ENCODE measurements at regions not wholly inside any gene's neighbourhood (a gene's known extent, or its start where the extent isn't known, plus 50 kb on each side); places are given as distances from the start of the nearest gene placed in this dataset.

GRCh38 chr9:31251386-31251785 is 1133.1 kb upstream of the ACO1 start:
- intact Hi-C loops (cut with micrococcal nuclease): no loop called here
- H3K27ac Mint-ChIP-seq: peak overlapping the region in 1 of 9 donors; percentile 36
- Histone ChIP-seq H3K27me3 (ENCODE audit: control insufficient read depth in 2 of 2, insufficient read depth in 2 of 2, low read length in 2 of 2) (no peaks in the 10 kb centered on the region), H3K9me3 (ENCODE audit: control insufficient read depth in 2 of 3, low read length in 3 of 3) (peaks cover 0 to 15% (median 0%) of the 10 kb centered on the region in 3 experiments), H3K4me3 (ENCODE audit: low read length) (no peak overlapping the region), H3K36me3 (ENCODE audit: control insufficient read depth in 2 of 3, insufficient read depth in 3 of 3, low read length in 3 of 3) (no peaks in the 10 kb centered on the region), H3K4me1 (ENCODE audit: control insufficient read depth in 2 of 2, insufficient read depth in 2 of 2, low read length in 2 of 2) (no peaks in the 10 kb centered on the region), H3K27ac (ENCODE audit: low read depth, low read length) (no peak overlapping the region)
- ChIA-PET CTCF (no interaction called here), POLR2A (interaction anchor here (1.0 kb wide), 1 partner anchor 41 kb away, joined by 3 read pairs; no protein-coding TSS in a partner anchor)
- peaks cover 0 to 7% (median 0%) of the 10 kb centered on the region in 5 donors for H3K36me3 Mint-ChIP-seq
- H3K27me3 Mint-ChIP-seq: no peaks in the 10 kb centered on the region
- H3K4me1 Mint-ChIP-seq: peaks cover 0 to 4% (median 0%) of the 10 kb centered on the region in 7 donors
- peaks cover 0 to 22% (median 7%) of the 10 kb centered on the region in 11 donors for H3K9me3 Mint-ChIP-seq
- ATAC-seq (no peak), DNase-seq (no peak)
- no peak overlapping the region for H3K4me3 Mint-ChIP-seq

GRCh38 chr9:31253800-31254762 is 1130.4 kb upstream of the ACO1 start:
- ATAC-seq (no peak), DNase-seq (no peak)
- Mint-ChIP-seq H3K4me3 (no peak overlapping the region), H3K4me1 (peaks cover 0 to 11% (median 7%) of the 10 kb centered on the region in 7 donors), H3K36me3 (no peaks in the 10 kb centered on the region), H3K9me3 (peaks cover 0 to 13% (median 7%) of the 10 kb centered on the region in 11 donors), H3K27ac (peak overlapping the region in 6 of 9 donors; percentile 22 to 67 (median 38)), H3K27me3 (no peaks in the 10 kb centered on the region)
- no peaks in the 10 kb centered on the region for H3K4me1 ChIP-seq (ENCODE audit: control insufficient read depth in 2 of 2, insufficient read depth in 2 of 2, low read length in 2 of 2)
- H3K4me3 ChIP-seq (ENCODE audit: low read length): no peak overlapping the region
- no peaks in the 10 kb centered on the region for H3K36me3 ChIP-seq (ENCODE audit: control insufficient read depth in 2 of 3, insufficient read depth in 3 of 3, low read length in 3 of 3)
- H3K9me3 ChIP-seq (ENCODE audit: control insufficient read depth in 2 of 3, low read length in 3 of 3): peaks cover 0 to 15% (median 0%) of the 10 kb centered on the region in 3 experiments
- POLR2A ChIA-PET: interaction anchor here (1.5 kb wide), 1 partner anchor 17 kb away, joined by 3 read pairs; no protein-coding TSS in a partner anchor
- no peak overlapping the region for H3K27ac ChIP-seq (ENCODE audit: low read depth, low read length)
- intact Hi-C loops (cut with micrococcal nuclease): no loop called here
- H3K27me3 ChIP-seq (ENCODE audit: control insufficient read depth in 2 of 2, insufficient read depth in 2 of 2, low read length in 2 of 2): no peaks in the 10 kb centered on the region
- CTCF ChIA-PET: no interaction called here

GRCh38 chr9:31255211-31255610 is 1129.2 kb upstream of the ACO1 start:
- no peaks in the 10 kb centered on the region for H3K36me3 ChIP-seq (ENCODE audit: control insufficient read depth in 2 of 3, insufficient read depth in 3 of 3, low read length in 3 of 3)
- ATAC-seq (no peak), DNase-seq (no peak)
- CTCF ChIA-PET: no interaction called here
- Mint-ChIP-seq H3K36me3 (no peaks in the 10 kb centered on the region), H3K4me3 (no peak overlapping the region), H3K9me3 (peaks cover 0 to 13% (median 6%) of the 10 kb centered on the region in 11 donors), H3K27me3 (no peaks in the 10 kb centered on the region), H3K27ac (peak overlapping the region in 1 of 9 donors; percentile 67), H3K4me1 (peaks cover 3 to 18% (median 12%) of the 10 kb centered on the region in 7 donors)
- peaks cover 0 to 5% of the 10 kb centered on the region in 2 donors for H3K4me1 ChIP-seq (ENCODE audit: control insufficient read depth in 2 of 2, insufficient read depth in 2 of 2, low read length in 2 of 2)
- POLR2A ChIA-PET: interaction anchor here (0.8 kb wide), 1 partner anchor 24 kb away, joined by 3 read pairs; no protein-coding TSS in a partner anchor
- intact Hi-C loops (cut with micrococcal nuclease): no loop called here
- H3K9me3 ChIP-seq (ENCODE audit: control insufficient read depth in 2 of 3, low read length in 3 of 3): peaks cover 0 to 15% (median 0%) of the 10 kb centered on the region in 3 experiments
- no peak overlapping the region for H3K4me3 ChIP-seq (ENCODE audit: low read length)
- H3K27me3 ChIP-seq (ENCODE audit: control insufficient read depth in 2 of 2, insufficient read depth in 2 of 2, low read length in 2 of 2): no peaks in the 10 kb centered on the region
- H3K27ac ChIP-seq (ENCODE audit: low read depth, low read length): no peak overlapping the region

- DNase-seq (peak in 7 of 9 donors; percentile 56 to 85 (median 80)), ATAC-seq (peak; percentile 97)
- CTCF ChIA-PET: interaction anchor here (0.6 kb wide), 1 partner anchor 617 kb away, joined by 5 read pairs; no protein-coding TSS in a partner anchor
- H3K36me3 ChIP-seq (ENCODE audit: control insufficient read depth in 2 of 3, insufficient read depth in 3 of 3, low read length in 3 of 3): no peaks in the 10 kb centered on the region
- POLR2A ChIA-PET: interaction anchor here (0.6 kb wide), 1 partner anchor 13 kb away, joined by 3 read pairs; no protein-coding TSS in a partner anchor
- Mint-ChIP-seq H3K27me3 (no peaks in the 10 kb centered on the region), H3K4me3 (peak overlapping the region; percentile 15 to 72 (median 54)), H3K4me1 (peaks cover 3 to 33% (median 20%) of the 10 kb centered on the region in 7 donors), H3K9me3 (peaks cover 0 to 6% (median 0%) of the 10 kb centered on the region in 11 donors), H3K27ac (peak overlapping the region; percentile 3 to 96 (median 87)), H3K36me3 (no peaks in the 10 kb centered on the region)
- peaks cover 0 to 1% (median 0%) of the 10 kb centered on the region in 3 experiments for H3K9me3 ChIP-seq (ENCODE audit: control insufficient read depth in 2 of 3, low read length in 3 of 3)
- intact Hi-C loops (cut with micrococcal nuclease): loop anchor here in 1 of 2 donors (1.0 to 10.0 kb wide), 7 partner anchors 15 to 1315 kb away; partner anchors contain the start of gene NDUFB6
- no peak overlapping the region for H3K4me3 ChIP-seq (ENCODE audit: low read length)
- peak overlapping the region; percentile 19 for H3K27ac ChIP-seq (ENCODE audit: low read depth, low read length)
- no peaks in the 10 kb centered on the region for H3K27me3 ChIP-seq (ENCODE audit: control insufficient read depth in 2 of 2, insufficient read depth in 2 of 2, low read length in 2 of 2)
- H3K4me1 ChIP-seq (ENCODE audit: control insufficient read depth in 2 of 2, insufficient read depth in 2 of 2, low read length in 2 of 2): peaks cover 0 to 16% of the 10 kb centered on the region in 2 donors
Measured at GRCh38 chr9:31259824-31260223, 1124.6 kb upstream of the ACO1 start.

GRCh38 chr9:31272456-31273295 is 1111.8 kb upstream of the ACO1 start:
- peak overlapping the region in 2 of 10 donors; percentile 25 for H3K4me3 Mint-ChIP-seq
- intact Hi-C loops (cut with micrococcal nuclease): no loop called here
- H3K9me3 Mint-ChIP-seq: peaks cover 0 to 4% (median 0%) of the 10 kb centered on the region in 11 donors
- peaks cover 0 to 4% (median 0%) of the 10 kb centered on the region in 5 donors for H3K36me3 Mint-ChIP-seq
- Histone ChIP-seq H3K27ac (ENCODE audit: low read depth, low read length) (no peak overlapping the region), H3K27me3 (ENCODE audit: control insufficient read depth in 2 of 2, insufficient read depth in 2 of 2, low read length in 2 of 2) (no peaks in the 10 kb centered on the region), H3K36me3 (ENCODE audit: control insufficient read depth in 2 of 3, insufficient read depth in 3 of 3, low read length in 3 of 3) (no peaks in the 10 kb centered on the region), H3K9me3 (ENCODE audit: control insufficient read depth in 2 of 3, low read length in 3 of 3) (no peaks in the 10 kb centered on the region), H3K4me1 (ENCODE audit: control insufficient read depth in 2 of 2, insufficient read depth in 2 of 2, low read length in 2 of 2) (no peaks in the 10 kb centered on the region), H3K4me3 (ENCODE audit: low read length) (no peak overlapping the region)
- H3K27ac Mint-ChIP-seq: peak overlapping the region in 5 of 9 donors; percentile 1 to 39 (median 26)
- no peak for ATAC-seq
- H3K27me3 Mint-ChIP-seq: no peaks in the 10 kb centered on the region
- CTCF ChIA-PET: interaction anchor here (1.1 kb wide), 1 partner anchor 75 kb away, joined by 3 read pairs; no protein-coding TSS in a partner anchor
- DNase-seq: no peak
- H3K4me1 Mint-ChIP-seq: peaks cover 0 to 29% (median 15%) of the 10 kb centered on the region in 7 donors
- POLR2A ChIA-PET: interaction anchor here (0.6 to 0.7 kb wide), 2 partner anchors 13 to 17 kb away, joined by 3 to 5 read pairs; no protein-coding TSS in a partner anchor

GRCh38 chr9:31275419-31275818 is 1109.0 kb upstream of the ACO1 start:
- no peaks in the 10 kb centered on the region for H3K4me1 ChIP-seq (ENCODE audit: control insufficient read depth in 2 of 2, insufficient read depth in 2 of 2, low read length in 2 of 2)
- CTCF ChIA-PET: interaction anchor here (0.7 kb wide), 1 partner anchor 212 kb away, joined by 3 read pairs; no protein-coding TSS in a partner anchor
- H3K27ac ChIP-seq (ENCODE audit: low read depth, low read length): no peak overlapping the region
- Mint-ChIP-seq H3K4me1 (peaks cover 0 to 40% (median 31%) of the 10 kb centered on the region in 7 donors), H3K9me3 (peaks cover 0 to 4% (median 0%) of the 10 kb centered on the region in 11 donors), H3K27ac (no peak overlapping the region), H3K36me3 (peaks cover 0 to 4% (median 0%) of the 10 kb centered on the region in 5 donors), H3K4me3 (no peak overlapping the region), H3K27me3 (no peaks in the 10 kb centered on the region)
- H3K9me3 ChIP-seq (ENCODE audit: control insufficient read depth in 2 of 3, low read length in 3 of 3): no peaks in the 10 kb centered on the region
- POLR2A ChIA-PET: interaction anchor here (0.7 kb wide), 2 partner anchors 125 to 247 kb away, joined by 3 read pairs; no protein-coding TSS in a partner anchor
- H3K36me3 ChIP-seq (ENCODE audit: control insufficient read depth in 2 of 3, insufficient read depth in 3 of 3, low read length in 3 of 3): no peaks in the 10 kb centered on the region
- H3K4me3 ChIP-seq (ENCODE audit: low read length): no peak overlapping the region
- no peak for DNase-seq
- no peaks in the 10 kb centered on the region for H3K27me3 ChIP-seq (ENCODE audit: control insufficient read depth in 2 of 2, insufficient read depth in 2 of 2, low read length in 2 of 2)
- intact Hi-C loops (cut with micrococcal nuclease): no loop called here
- ATAC-seq: no peak
